ENCODE measurements at regions not wholly inside any gene's neighbourhood (a gene's known extent, or its start where the extent isn't known, plus 50 kb on each side); places are given as distances from the start of the nearest gene placed in this dataset.

DNA sequence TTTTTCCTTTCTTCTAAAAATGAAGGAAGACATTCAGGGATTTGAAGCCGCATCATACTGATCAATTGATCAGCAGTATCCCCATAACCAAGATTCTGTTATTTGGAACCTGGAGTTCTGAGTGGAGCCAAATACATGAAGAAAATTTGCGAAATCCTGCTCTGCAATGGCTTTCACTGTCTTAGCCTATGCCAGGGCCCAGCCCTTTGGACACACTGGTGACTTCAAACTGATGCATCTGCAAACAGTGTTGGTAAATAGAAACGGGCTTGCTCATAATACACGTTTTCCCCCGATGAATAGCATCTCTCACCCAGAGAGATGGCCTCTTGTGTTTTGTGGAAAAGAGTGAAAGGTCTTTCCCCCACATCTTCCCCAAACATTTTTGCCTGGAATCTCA, 87.6 kb upstream of the TOX3 start:
- TF ChIP-seq, protein P1, sequence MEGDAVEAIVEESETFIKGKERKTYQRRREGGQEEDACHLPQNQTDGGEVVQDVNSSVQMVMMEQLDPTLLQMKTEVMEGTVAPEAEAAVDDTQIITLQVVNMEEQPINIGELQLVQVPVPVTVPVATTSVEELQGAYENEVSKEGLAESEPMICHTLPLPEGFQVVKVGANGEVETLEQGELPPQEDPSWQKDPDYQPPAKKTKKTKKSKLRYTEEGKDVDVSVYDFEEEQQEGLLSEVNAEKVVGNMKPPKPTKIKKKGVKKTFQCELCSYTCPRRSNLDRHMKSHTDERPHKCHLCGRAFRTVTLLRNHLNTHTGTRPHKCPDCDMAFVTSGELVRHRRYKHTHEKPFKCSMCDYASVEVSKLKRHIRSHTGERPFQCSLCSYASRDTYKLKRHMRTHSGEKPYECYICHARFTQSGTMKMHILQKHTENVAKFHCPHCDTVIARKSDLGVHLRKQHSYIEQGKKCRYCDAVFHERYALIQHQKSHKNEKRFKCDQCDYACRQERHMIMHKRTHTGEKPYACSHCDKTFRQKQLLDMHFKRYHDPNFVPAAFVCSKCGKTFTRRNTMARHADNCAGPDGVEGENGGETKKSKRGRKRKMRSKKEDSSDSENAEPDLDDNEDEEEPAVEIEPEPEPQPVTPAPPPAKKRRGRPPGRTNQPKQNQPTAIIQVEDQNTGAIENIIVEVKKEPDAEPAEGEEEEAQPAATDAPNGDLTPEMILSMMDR (IDR thresholded peaks at IDR 0.05 in 4 of 5, conservative IDR thresholded peaks at IDR 0.05 in 1 of 5): no peak
- no peak for TF ChIP-seq POLR2A (IDR thresholded peaks at IDR 0.05)
